ENCODE measurements at regions not wholly inside any gene's neighbourhood (a gene's known extent, or its start where the extent isn't known, plus 50 kb on each side); places are given as distances from the start of the nearest gene placed in this dataset.

GRCh38 chr12:59168647-59169046 is 248.3 kb upstream of the LRIG3 start:
- Histone ChIP-seq H3K9me3 (ENCODE audit: control insufficient read depth, insufficient read depth, low read length) (no peaks in the 10 kb centered on the region), H4K5ac (ENCODE audit: low read depth, low read length) (no peak overlapping the region), H4K8ac (ENCODE audit: low read depth in 2 of 2, low read length in 2 of 2) (no peak overlapping the region), H3K14ac (replicated peaks; ENCODE audit: low read depth, low read length) (no peak overlapping the region), H2BK120ac (ENCODE audit: low read depth, low read length) (no peak overlapping the region), H2BK5ac (ENCODE audit: low read depth, low read length, poor library complexity, severe bottlenecking) (no peak overlapping the region), H3K18ac (ENCODE audit: low read depth, low read length) (no peak overlapping the region), H3K9ac (ENCODE audit: low read depth, low read length) (no peak overlapping the region), H2AK5ac (ENCODE audit: low read depth, low read length) (no peak overlapping the region), H3K4me1 (ENCODE audit: control insufficient read depth, insufficient read depth, low read length) (peaks cover 2% of the 10 kb centered on the region; the same call in 1 of the 2 replicates), H3K36me3 (ENCODE audit: control insufficient read depth, insufficient read depth, low read length) (no peaks in the 10 kb centered on the region), H4K20me1 (ENCODE audit: insufficient read depth, low read length) (no peaks in the 10 kb centered on the region), H3K4me2 (ENCODE audit: low read depth, low read length) (no peak overlapping the region), H3K79me1 (ENCODE audit: low read depth in 1 of 2, low read length in 2 of 2) (no peaks in the 10 kb centered on the region), H3K9me1 (ENCODE audit: insufficient read depth, low read length) (no peaks in the 10 kb centered on the region), H3K4me3 (ENCODE audit: insufficient read depth, low read depth, low read length) (no peak overlapping the region), H2AFZ (replicated peaks; ENCODE audit: low read length, poor library complexity) (no peak overlapping the region), H3K23ac (ENCODE audit: low read depth, low read length) (no peak overlapping the region), H2BK15ac (ENCODE audit: low read depth, low read length) (no peak overlapping the region), H3K56ac (ENCODE audit: extremely low read depth, insufficient read depth, low read length) (no peak overlapping the region), H2BK20ac (ENCODE audit: low read depth, low read length) (no peak overlapping the region), H3K27me3 (ENCODE audit: control insufficient read depth, insufficient read depth, low read length) (no peaks in the 10 kb centered on the region), H2AK9ac (replicated peaks; ENCODE audit: low read depth, low read length, poor library complexity) (no peak overlapping the region), H3K27ac (ENCODE audit: insufficient read depth, low read length) (no peak overlapping the region), H3K4ac (ENCODE audit: low read depth, low read length) (no peak overlapping the region), H4K91ac (ENCODE audit: insufficient read depth, low read depth, low read length) (no peak overlapping the region)
- DNase-seq: no peak
- intact Hi-C loops (cut with micrococcal nuclease) (loop anchor here (5.0 kb wide), 1 partner anchor 821 kb away; no protein-coding TSS in a partner anchor), in situ Hi-C loops (cut with MboI; ENCODE audit: low sequenced_read_pairs) (no loop called here), dilution Hi-C loops (cut with HindIII; ENCODE audit: low sequenced_read_pairs, unreplicated experiment) (no loop called here)
- BruUV-seq (replicated peaks): no TSS peak
- CTCF ChIA-PET: interaction anchor here (0.6 to 1.2 kb wide), 2 partner anchors 18 to 56 kb away, joined by 3 to 4 read pairs; no protein-coding TSS in a partner anchor
- ATAC-seq (ENCODE audit: low read depth): no peak
- TF ChIP-seq MXI1 (IDR thresholded peaks at IDR 0.05; ENCODE audit: borderline replicate concordance, low read depth, low read length) (no peak), CTCF (conservative IDR thresholded peaks at IDR 0.05; ENCODE audit: low read depth, low read length) (no peak), POLR2A (IDR thresholded peaks at IDR 0.05; ENCODE audit: low read depth, low read length) (no peak), NFE2L2 (IDR thresholded peaks at IDR 0.05; ENCODE audit: low read depth, low read length) (no peak), ELK1 (IDR thresholded peaks at IDR 0.05; ENCODE audit: borderline replicate concordance, low read depth, low read length) (no peak), RFX5 (IDR thresholded peaks at IDR 0.05; ENCODE audit: low read depth, low read length) (no peak), FOS (IDR thresholded peaks at IDR 0.05; ENCODE audit: low read depth, low read length) (no peak), MAZ (IDR thresholded peaks at IDR 0.05; ENCODE audit: borderline replicate concordance, low read depth, low read length) (no peak), BHLHE40 (IDR thresholded peaks at IDR 0.05; ENCODE audit: low read depth, low read length) (no peak), CEBPB (IDR thresholded peaks at IDR 0.05; ENCODE audit: low read depth, low read length) (no peak), SMC3 (IDR thresholded peaks at IDR 0.05; ENCODE audit: low read depth, low read length) (no peak), CHD1 (IDR thresholded peaks at IDR 0.05; ENCODE audit: low read depth, low read length) (no peak), MAFK (IDR thresholded peaks at IDR 0.05; ENCODE audit: low read depth, low read length) (no peak), RAD21 (IDR thresholded peaks at IDR 0.05; ENCODE audit: low read length) (no peak), RCOR1 (IDR thresholded peaks at IDR 0.05; ENCODE audit: insufficient replicate concordance, low read length) (no peak)
- TF ChIP-seq, protein P1, sequence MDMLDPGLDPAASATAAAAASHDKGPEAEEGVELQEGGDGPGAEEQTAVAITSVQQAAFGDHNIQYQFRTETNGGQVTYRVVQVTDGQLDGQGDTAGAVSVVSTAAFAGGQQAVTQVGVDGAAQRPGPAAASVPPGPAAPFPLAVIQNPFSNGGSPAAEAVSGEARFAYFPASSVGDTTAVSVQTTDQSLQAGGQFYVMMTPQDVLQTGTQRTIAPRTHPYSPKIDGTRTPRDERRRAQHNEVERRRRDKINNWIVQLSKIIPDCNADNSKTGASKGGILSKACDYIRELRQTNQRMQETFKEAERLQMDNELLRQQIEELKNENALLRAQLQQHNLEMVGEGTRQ (IDR thresholded peaks at IDR 0.05; ENCODE audit: low read depth, low read length): no peak
- POLR2A ChIA-PET (ENCODE audit: unreplicated experiment): no interaction called here
- WGBS, 2 experiments (ENCODE audit: extremely low coverage in 2 of 2, insufficient read length in 1 of 2): no CpG with 5 or more reads among the region's 2 CpGs

Data from IMR-90 (cell line).